Colonic mucosa (tissue), 4 donors: ENCODE measurements at regions not wholly inside any gene's neighbourhood (a gene's known extent, or its start where the extent isn't known, plus 50 kb on each side); places are given as distances from the start of the nearest gene placed in this dataset.

Experiments used
- DNase-seq: peaks from one replicate; pipeline ENCODE4 v3.0.0-alpha.2; 2020
- H3K27ac ChIP-seq: fragments of 200-600 bp; one replicate; pipeline ENCODE4 v1.8.0; 2021
- H3K27me3 ChIP-seq: fragments of 200-600 bp; one replicate; pipeline ENCODE4 v1.8.0; 2021
- H3K36me3 ChIP-seq: fragments of 200-600 bp; one replicate; pipeline ENCODE4 v1.8.0; 2021
- H3K4me1 ChIP-seq: fragments of 200-600 bp; one replicate; pipeline ENCODE4 v1.8.0; 2021; ENCODE audit warnings: mild to moderate bottlenecking
- H3K4me3 ChIP-seq: fragments of 200-600 bp; one replicate; pipeline ENCODE4 v1.8.0; 2021
- H3K9ac ChIP-seq, 2 donors: one replicate each; pipeline ENCODE4 v1.7.0; 2013; ENCODE audit warnings: control low read depth in 2 of 2, low read depth in 2 of 2, low read length in 2 of 2
- H3K9me3 ChIP-seq: fragments of 200-600 bp; one replicate; pipeline ENCODE4 v1.8.0; 2021
- intact Hi-C: fragments of 100-400 bp; cut with DNase I; formaldehyde crosslinking; loops from one replicate; pipeline ENCODE4 v1.14.1; 2022
- TF ChIP-seq, protein P1 (sequence below): fragments of 200-600 bp; IDR thresholded peaks from one replicate; pipeline ENCODE4 v1.8.0; 2022; ENCODE audit warnings: antibody characterized with exemption, mild to moderate bottlenecking
- donor health status: healthy.
- donor health status: DM: no; HTN: no; CAD: no.
- donor health status: DM: no; HTN: no; CAD: no.

DNA sequence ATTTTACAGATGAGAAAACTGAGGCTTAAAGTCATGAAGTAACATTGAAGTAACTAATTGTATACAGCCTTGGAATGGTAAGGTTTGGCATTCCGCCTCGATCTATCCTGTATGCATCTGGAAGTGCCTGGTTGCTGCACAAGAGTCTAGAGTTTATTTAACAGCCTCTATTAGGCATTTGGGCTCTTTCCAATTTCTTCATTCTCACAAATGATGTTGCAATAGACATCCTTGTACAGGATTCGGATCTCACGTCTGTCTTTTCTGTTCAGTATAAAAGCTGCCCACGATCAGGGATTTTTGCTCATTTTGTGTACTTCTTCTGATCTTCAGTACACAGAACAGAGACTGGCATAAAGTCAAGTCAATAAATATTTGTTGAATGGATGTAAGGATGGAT, 100.5 kb downstream of the AIPL1 start:
- no peaks in the 10 kb centered on the region for H3K9me3 ChIP-seq
- no peaks in the 10 kb centered on the region for H3K36me3 ChIP-seq
- TF ChIP-seq, protein P1, sequence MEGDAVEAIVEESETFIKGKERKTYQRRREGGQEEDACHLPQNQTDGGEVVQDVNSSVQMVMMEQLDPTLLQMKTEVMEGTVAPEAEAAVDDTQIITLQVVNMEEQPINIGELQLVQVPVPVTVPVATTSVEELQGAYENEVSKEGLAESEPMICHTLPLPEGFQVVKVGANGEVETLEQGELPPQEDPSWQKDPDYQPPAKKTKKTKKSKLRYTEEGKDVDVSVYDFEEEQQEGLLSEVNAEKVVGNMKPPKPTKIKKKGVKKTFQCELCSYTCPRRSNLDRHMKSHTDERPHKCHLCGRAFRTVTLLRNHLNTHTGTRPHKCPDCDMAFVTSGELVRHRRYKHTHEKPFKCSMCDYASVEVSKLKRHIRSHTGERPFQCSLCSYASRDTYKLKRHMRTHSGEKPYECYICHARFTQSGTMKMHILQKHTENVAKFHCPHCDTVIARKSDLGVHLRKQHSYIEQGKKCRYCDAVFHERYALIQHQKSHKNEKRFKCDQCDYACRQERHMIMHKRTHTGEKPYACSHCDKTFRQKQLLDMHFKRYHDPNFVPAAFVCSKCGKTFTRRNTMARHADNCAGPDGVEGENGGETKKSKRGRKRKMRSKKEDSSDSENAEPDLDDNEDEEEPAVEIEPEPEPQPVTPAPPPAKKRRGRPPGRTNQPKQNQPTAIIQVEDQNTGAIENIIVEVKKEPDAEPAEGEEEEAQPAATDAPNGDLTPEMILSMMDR, result no peak
- intact Hi-C loops, result no loop called here
- H3K9ac ChIP-seq, result no peak overlapping the region
- H3K27me3 ChIP-seq, result no peaks in the 10 kb centered on the region
- H3K27ac ChIP-seq, result no peak overlapping the region
- no peaks in the 10 kb centered on the region for H3K4me1 ChIP-seq
- no peak overlapping the region for H3K4me3 ChIP-seq
- no peak for DNase-seq

DNA sequence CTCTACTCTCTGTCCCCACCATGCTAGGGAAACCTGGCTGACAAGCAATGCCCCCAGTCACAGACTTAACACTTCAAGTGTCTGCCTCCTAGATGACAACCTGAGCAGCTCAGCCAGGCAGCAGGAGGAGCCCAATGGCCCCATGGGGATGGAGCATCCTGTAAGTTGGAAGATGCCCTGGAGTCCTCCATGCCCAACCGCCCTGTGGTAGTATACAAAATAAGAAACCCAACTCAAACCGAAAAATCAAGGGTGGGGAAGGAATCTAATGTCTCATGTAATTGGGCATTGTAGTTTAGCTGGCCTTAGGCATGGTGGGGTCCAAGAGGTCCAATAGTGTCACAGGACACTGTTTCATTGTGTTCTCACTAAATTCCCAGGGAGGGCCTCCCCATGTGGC, 104.0 kb downstream of the AIPL1 start:
- no peak overlapping the region for H3K4me3 ChIP-seq
- intact Hi-C loops, result no loop called here
- H3K9me3 ChIP-seq, result no peaks in the 10 kb centered on the region
- no peak overlapping the region for H3K27ac ChIP-seq
- no peak for DNase-seq
- no peaks in the 10 kb centered on the region for H3K27me3 ChIP-seq
- no peaks in the 10 kb centered on the region for H3K36me3 ChIP-seq
- TF ChIP-seq, protein P1, result no peak
- H3K9ac ChIP-seq, result no peak overlapping the region
- no peaks in the 10 kb centered on the region for H3K4me1 ChIP-seq

DNA sequence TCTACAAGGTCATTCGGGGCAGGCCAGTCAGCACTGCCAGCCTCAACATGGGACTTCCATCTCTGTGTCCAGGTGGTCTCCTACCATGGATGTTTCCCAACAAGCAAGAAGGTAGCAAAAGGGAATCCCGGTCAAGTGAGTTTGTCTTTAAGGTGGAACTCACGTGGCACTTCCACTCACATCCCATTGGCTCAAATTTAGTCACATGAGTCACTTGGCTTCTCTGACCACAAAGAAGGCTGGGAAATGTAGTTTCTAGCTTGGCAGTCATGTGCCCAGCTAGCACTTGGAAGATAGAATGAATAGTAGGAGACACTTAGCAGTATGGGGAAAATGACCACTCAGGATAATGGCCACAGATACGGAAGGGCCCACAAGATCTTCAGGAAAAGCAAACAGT, 106.6 kb downstream of the AIPL1 start:
- Histone ChIP-seq H3K27me3 (no peaks in the 10 kb centered on the region), H3K4me1 (no peaks in the 10 kb centered on the region), H3K9me3 (no peaks in the 10 kb centered on the region), H3K36me3 (no peaks in the 10 kb centered on the region), H3K4me3 (no peak overlapping the region), H3K9ac (no peak overlapping the region), H3K27ac (no peak overlapping the region)
- intact Hi-C loops, result no loop called here
- TF ChIP-seq, protein P1, result no peak
- no peak for DNase-seq

DNA sequence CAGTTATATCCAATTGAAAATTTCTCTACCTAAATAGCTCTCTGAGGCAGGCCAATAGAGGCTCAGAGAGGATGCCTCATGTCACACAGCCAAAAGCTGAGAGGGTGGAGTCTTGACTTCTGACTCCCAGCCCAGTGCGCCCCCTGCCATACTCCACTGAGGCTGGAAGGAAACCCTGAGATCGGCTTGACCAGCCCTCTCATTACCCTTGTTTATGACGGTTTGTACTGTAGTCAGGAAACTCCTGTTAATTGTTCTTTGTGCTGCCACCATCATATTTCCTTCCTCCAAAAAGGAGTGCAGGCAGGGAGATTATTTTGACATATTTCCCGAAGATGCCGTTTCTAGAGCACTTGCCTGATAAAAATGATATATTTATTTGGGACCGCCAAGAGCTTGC, 107.9 kb downstream of the AIPL1 start:
- H3K9me3 ChIP-seq, result no peaks in the 10 kb centered on the region
- TF ChIP-seq, protein P1, result no peak
- intact Hi-C loops, result no loop called here
- no peak for DNase-seq
- H3K27ac ChIP-seq, result no peak overlapping the region
- H3K4me1 ChIP-seq, result no peaks in the 10 kb centered on the region
- no peaks in the 10 kb centered on the region for H3K27me3 ChIP-seq
- no peak overlapping the region for H3K4me3 ChIP-seq
- H3K36me3 ChIP-seq, result no peaks in the 10 kb centered on the region
- no peak overlapping the region for H3K9ac ChIP-seq

DNA sequence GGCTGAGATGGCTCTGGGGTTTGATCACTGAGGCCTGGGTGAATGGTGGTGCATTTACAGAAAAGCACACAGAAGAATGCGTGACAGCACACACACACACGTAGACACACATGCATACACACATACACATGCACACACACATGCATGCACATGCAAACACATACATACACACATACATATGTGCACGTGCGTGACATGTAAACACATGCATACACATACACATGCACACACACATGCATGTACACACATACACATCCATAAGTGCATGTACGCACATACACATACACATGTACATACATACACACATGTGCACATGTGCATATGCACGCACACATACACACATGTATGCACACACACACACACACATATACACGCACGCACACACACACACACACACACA, 108.4 kb downstream of the AIPL1 start:
- TF ChIP-seq, protein P1, result no peak
- Histone ChIP-seq H3K4me1 (no peaks in the 10 kb centered on the region), H3K4me3 (no peak overlapping the region), H3K9ac (no peak overlapping the region), H3K36me3 (no peaks in the 10 kb centered on the region), H3K9me3 (no peaks in the 10 kb centered on the region), H3K27me3 (no peaks in the 10 kb centered on the region), H3K27ac (no peak overlapping the region)
- DNase-seq, result no peak
- intact Hi-C loops, result no loop called here

DNA sequence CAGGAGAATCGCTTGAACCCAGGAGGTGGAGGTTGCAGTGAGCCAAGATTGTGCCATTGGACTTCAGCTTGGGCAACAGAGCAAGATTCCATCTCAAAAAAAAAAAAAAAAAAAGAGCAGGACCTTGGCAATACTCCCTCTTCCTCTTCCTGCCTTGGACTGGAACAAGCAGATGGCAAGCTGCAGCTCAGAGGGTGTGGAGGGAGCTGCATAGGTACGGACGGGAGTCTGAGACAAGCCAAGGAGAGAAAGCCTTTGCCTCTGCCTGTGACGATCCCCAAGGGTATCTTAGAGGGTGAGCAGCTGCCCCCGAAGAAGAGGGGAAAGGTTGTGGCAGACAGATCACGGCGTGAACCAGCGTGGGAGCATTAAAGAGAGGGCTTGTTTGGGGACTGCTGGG, 109.2 kb downstream of the AIPL1 start:
- no peak overlapping the region for H3K27ac ChIP-seq
- H3K9ac ChIP-seq, result no peak overlapping the region
- intact Hi-C loops, result no loop called here
- TF ChIP-seq, protein P1, result no peak
- H3K36me3 ChIP-seq, result no peaks in the 10 kb centered on the region
- no peak overlapping the region for H3K4me3 ChIP-seq
- no peaks in the 10 kb centered on the region for H3K4me1 ChIP-seq
- no peaks in the 10 kb centered on the region for H3K27me3 ChIP-seq
- no peaks in the 10 kb centered on the region for H3K9me3 ChIP-seq
- no peak for DNase-seq
